ENCODE measurements at regions not wholly inside any gene's neighbourhood (a gene's known extent, or its start where the extent isn't known, plus 50 kb on each side); places are given as distances from the start of the nearest gene placed in this dataset.
"Not testable (repeated sequence)": the region's sequence is repeated elsewhere in the genome, so short reads cannot be mapped to it uniquely, and the experiment has no call there.

GRCh38 chr3:182143903-182144302 is 432.2 kb downstream of the SOX2 start:
- DNase-seq, result no peak

- no peak for DNase-seq
These were observed 436.6 kb downstream of the SOX2 start for GRCh38 chr3:182148360-182148759.

DNA sequence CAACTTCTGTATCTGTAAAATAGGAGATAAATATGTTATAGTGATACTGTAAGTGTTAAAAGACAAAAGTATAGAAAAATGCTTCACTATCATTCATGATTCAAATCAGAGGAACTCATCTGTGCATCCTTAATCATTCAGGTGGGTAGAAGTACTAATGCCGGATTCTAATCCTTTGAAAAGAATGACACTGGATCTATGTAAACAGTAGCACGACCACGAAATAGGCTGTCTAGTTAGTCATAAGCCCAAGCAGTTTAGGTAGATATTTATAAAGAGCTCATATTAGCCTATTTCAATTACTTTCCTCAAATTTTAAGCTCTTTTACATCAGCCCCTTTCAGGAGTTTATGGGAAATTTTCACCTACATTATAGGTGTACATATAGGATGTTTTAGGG is 437.9 kb downstream of the SOX2 start:
- no peak for DNase-seq

DNA sequence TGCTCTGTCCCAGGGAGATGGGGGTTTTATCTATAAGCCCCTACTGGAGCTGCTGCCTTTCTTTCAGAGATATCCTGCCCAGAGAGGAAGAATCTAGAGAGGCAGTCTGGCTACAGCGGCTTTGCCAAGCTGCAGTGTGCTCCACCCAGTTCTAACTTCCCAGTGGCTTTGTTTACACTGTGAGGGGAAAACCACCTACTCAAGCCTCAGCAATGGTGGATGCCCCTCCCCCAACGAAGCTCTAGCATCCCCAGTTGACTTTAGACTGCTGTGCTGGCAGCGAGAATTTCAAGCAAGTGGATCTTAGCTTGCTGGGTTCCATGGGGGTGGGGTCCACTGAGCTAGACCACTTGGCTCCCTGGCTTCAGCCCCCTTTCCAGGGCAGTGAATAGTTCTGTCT is 444.6 kb downstream of the SOX2 start:
- not testable (repeated sequence) for DNase-seq

DNA sequence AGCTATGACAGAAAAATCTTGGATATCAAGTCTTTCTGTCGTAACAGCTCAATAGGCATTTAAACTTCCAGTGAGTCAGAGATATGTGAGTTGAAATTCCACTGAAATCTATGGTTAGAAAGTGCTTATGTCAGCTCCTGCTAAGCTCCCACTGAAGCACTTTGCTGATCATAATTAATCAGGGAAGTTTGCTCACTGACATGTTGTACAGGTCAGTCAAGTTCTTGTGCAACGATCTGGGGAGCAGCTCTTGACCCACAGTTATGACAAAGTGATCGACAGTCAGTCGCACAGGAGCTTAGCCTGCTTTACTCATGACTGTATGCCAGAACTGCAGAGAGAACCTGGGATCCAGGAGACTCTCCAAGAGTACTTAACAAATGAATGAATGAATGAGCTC is 453.5 kb downstream of the SOX2 start:
- DNase-seq, result no peak

- DNase-seq, result no peak
These were observed 460.8 kb downstream of the SOX2 start for GRCh38 chr3:182172534-182172933.

GRCh38 chr3:182178488-182179200 is 466.9 kb downstream of the SOX2 start:
- DNase-seq, result no peak

DNA sequence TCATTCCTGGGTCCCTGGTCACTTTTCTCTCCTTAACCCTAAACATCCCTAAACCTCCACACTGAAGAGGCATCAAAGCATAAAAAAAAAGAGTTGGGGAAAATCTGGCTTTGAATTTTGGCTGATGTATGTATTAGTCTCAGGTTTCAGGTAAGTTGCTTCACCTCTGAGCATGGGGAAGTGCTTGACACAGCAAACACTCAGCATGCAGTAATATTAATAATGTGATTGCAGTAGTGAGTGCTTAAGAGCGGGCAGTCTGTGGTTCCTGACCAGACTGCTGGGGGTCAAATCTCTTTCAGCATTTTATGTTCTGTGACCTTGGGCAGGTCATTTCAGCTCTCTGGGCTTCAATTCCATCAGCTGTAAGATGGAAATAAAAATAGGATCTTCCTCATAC is 467.9 kb downstream of the SOX2 start:
- DNase-seq, result no peak

DNA sequence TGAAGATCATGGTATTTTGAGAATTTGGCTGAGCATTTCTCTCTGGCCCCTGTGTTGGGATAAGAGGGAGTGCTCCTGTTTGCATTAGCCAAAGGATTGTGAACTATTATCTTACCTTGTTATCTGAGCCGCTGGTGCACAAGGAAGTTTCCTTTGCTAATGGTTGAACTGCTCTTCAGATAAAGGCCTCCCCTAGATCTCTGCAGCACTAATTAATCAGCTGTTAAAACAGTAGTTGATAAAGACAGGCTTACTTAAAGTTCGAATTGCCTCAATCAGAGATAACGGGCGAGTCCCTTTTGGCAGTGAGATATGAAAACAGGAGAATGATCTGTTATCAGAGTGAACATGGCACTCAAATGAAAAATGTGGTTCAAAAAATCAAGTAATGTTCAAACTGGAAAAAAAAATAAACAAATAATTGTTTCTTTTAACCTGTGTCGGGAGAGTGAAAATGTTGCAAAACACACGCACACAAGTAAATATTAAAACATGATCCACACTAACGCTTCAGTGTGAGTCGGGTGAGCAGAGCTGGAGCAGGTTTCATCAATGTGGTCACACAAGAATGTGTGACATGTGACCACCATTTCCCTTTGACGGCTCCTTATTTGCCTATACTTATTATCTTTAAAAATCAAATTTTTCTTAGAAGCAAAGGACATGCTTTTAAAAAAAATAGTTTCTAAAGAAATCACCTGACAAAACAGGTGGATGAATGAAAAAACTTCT is 469.1 kb downstream of the SOX2 start:
- no peak for DNase-seq

DNA sequence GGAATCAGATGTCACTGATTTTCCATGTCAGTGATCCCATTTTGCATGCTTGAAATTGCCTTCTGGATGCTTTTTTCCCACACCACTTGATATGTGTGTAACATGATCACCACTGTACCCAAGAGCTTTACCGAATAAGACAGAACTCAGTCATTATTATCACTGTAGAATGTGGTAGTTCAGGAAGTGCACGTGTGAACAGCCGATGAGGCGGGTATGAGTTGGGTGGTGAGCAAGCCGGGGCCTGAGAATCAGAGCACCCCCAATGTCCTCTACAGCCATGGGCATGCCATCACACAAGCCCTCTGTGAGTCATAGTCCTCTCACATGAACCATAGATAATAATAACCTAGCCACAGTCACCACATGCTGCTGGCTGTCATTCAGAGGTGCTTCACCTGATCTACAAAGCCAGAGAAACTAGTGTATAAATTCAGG is 470.8 kb downstream of the SOX2 start:
- no peak for DNase-seq

GRCh38 chr3:182183716-182184430 is 472.1 kb downstream of the SOX2 start:
- DNase-seq, result no peak

- no peak for DNase-seq
These were observed 473.6 kb downstream of the SOX2 start for GRCh38 chr3:182185313-182185712.

DNA sequence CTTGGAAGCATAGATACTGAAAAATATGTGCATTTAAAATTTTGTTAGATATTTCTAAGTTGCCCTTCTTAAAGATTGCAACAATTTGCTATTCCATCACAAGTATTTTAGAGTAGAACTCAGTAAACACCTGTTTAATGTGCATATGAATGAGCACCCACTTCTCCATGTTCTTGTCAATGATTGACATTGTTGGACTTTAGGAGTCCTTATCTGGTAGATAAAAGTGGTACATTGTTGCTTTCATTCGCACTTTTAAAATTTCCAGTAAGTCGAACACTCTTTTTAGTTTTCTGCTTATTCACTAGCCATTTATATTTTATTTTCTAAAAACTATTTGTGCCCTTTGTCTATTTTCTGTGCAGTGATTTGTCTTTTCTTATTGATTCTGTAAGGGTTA is 478.3 kb downstream of the SOX2 start:
- DNase-seq, result no peak

DNA sequence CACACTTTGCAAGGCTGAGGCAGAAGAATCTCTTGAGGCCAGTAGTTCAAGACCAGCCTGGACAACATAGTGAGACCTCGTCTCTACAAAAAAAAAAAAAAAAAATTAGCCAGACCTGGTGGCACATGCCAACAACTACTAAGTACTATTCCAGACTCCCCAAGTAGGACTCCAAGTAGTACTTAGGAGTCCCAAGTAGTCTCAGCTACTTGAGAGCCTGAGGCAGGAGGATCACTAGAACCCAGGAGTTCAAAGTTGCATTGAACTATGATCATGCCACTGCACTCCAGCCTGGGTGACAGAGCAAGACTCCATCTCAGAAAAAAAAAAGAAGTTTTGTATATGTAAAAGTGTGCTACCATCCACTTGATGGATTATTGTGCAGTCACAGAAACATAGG is 486.6 kb downstream of the SOX2 start:
- no peak for DNase-seq

DNA sequence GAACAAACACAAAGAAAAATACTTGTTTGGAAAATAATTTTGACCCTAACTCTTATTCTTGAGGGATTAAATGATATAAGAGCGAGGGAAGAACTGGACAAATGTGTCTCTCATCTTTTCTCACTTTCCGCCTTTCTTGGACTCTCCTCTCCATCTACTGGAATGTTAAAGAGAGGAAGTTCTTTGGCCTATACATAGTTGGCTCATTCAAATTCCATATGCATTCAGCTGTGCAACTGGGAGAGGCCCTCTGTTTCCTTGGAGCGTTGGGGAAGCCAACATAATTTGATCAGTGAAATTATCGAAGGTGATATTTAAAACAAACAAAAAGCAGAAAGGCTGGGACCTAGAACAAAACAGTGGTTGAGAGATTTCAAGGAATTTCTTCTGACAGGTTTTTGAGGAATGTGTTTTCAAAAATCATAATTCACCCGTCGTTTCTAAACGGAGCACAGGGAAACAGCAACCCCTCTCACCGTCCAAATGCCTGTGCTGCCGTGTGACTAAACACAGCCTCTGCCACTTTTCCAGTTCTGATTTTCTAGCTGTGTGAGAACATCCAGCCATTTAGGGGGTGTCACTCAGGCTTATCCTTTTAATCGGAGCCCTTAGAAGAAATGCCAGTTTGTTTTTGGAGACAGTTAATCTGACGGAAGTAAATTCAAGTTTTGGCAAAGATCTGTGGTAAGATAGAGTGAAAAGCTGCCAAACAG is 489.9 kb downstream of the SOX2 start:
- DNase-seq, result no peak

DNA sequence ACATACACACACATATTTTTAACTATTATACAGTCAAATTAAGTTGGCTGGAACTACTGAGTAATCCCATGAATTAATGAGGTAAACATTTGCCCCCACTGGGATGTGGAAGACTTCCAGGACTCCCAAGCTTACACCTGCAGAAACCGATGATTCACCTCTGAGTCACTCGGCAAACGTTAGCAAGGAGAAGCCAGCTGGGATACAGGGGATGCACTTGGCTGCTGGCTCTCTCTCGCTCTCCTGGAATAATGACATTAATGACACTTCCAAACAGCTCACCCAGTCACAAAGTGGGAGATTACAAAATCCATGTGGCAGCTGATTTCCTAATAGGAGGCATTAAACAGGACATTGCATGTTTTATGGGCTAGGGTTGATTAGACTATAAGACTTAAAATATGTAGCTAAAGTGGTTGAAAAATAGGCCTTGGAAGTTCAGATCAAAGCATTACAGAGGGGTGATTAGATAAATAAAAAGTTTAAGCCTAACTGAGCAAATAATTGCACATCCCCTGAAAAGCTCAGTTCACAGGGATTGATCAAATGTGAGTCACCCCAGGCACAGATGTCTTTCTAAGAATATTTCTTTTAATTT is 500.9 kb downstream of the SOX2 start:
- DNase-seq, result no peak

- no peak for DNase-seq
These were observed 502.7 kb downstream of the SOX2 start for GRCh38 chr3:182214416-182214815.

DNA sequence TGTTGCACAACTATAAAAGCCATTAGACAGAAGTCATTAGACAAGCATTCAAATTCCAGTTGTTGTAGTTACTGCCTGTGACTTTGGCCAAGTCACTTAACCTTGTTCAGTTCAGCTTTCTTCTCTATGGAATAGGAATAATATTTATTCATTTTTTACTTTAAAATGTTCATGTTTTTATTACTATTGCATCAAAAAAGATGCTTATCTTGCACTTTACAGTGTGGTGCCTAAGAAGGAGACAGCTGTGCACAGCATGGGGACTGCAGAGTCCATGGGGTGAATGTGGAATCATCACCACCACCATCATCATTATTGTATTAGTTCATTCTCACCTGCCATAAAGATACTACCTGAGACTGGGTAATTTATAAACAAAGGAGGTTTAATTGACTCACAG is 504.2 kb downstream of the SOX2 start:
- no peak for DNase-seq

- no peak for DNase-seq
These were observed 504.7 kb downstream of the SOX2 start for GRCh38 chr3:182216311-182216970.

DNA sequence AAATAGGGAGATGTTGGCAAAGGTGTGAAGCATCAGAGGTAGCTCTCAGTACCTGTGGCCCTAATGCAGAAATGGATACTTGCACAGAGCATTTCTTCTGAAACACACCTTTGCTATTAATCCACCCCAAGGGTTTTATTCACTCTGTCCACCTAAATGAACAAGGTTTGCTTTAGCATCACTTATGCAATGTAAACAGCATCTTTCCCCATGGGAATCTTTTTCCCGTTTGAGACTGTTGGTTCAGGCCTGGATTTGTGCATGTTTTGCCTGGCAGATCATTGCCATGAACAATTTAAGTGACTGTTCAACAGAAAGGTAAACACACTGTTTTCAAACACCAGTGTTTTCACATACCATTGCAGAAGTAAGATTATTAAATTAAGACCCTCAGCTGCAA is 508.3 kb downstream of the SOX2 start:
- no peak for DNase-seq

DNA sequence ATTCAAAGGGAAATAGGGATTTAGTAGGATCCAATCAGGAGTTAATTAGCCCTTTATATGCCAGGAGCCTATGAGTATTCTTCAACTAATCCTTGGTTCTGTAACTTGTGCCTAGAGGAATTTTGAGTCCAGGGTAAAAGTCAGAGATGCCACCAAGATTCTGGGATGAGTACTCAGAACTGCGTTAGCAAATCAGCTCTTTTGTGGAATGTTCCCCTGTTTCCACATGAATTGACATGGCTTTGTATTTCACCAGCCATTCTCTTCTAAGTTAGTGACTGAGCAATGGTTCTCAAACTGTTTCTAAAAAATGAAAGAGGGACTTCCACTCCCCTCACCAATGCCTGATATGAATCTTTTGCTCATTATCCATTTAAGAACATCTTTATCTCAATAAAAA is 508.7 kb downstream of the SOX2 start:
- no peak for DNase-seq

- DNase-seq, result no peak
These were observed 515.3 kb downstream of the SOX2 start for GRCh38 chr3:182226995-182227394.

All from stimulated activated CD8-positive, alpha-beta memory T cell treated with anti-CD3 and anti-CD28 coated beads, Interleukin-4, amount 100 ng/mL, for 48 hours (primary cell).